Epithelial cell of esophagus (primary cell): ENCODE measurements at regions not wholly inside any gene's neighbourhood (a gene's known extent, or its start where the extent isn't known, plus 50 kb on each side); places are given as distances from the start of the nearest gene placed in this dataset.
A peak's percentile ranks its signal among the peaks of the same experiment; 100 is the strongest.

Source experiments
- DNase-seq: peaks from one replicate; pipeline ENCODE4 v3.0.0; 2010; ENCODE audit warnings: low read depth
- H3K4me3 ChIP-seq: 2 replicates; pipeline ENCODE4 v1.5.1; 2011; ENCODE audit warnings: mild to moderate bottlenecking, low read length, control low read depth
- CTCF ChIP-seq: IDR thresholded peaks from 2 replicates; pipeline ENCODE4 v1.5.1; 2011; ENCODE audit warnings: low read depth, mild to moderate bottlenecking, low read length, control low read depth, inconsistent platforms; ENCODE audit not compliant: insufficient read depth; ENCODE audit errors: missing control alignments

- no peak overlapping the region for H3K4me3 ChIP-seq
- DNase-seq: no peak
- no peak for TF ChIP-seq CTCF
These were observed 332.1 kb upstream of the SORCS1 start for GRCh38 chr10:107496594-107496993.

GRCh38 chr10:107492389-107492788, 327.9 kb upstream of the SORCS1 start:
- TF ChIP-seq CTCF: no peak
- DNase-seq: no peak
- no peak overlapping the region for H3K4me3 ChIP-seq

- no peak for DNase-seq
- TF ChIP-seq CTCF: no peak
- no peak overlapping the region for H3K4me3 ChIP-seq
These were observed 325.9 kb upstream of the SORCS1 start for GRCh38 chr10:107490389-107490788.

GRCh38 chr10:107487284-107487683, 322.8 kb upstream of the SORCS1 start:
- TF ChIP-seq CTCF: no peak
- no peak overlapping the region for H3K4me3 ChIP-seq
- peak; percentile 66 for DNase-seq

GRCh38 chr10:107485019-107485418, 320.5 kb upstream of the SORCS1 start:
- no peak for DNase-seq
- no peak overlapping the region for H3K4me3 ChIP-seq
- TF ChIP-seq CTCF: no peak

- no peak overlapping the region for H3K4me3 ChIP-seq
- no peak for TF ChIP-seq CTCF
- no peak for DNase-seq
These were observed 317.4 kb upstream of the SORCS1 start for GRCh38 chr10:107481881-107482280.

GRCh38 chr10:107481224-107481623, 316.7 kb upstream of the SORCS1 start:
- no peak for DNase-seq
- no peak for TF ChIP-seq CTCF
- H3K4me3 ChIP-seq: no peak overlapping the region
